GM12878 (cell line): ENCODE measurements at regions not wholly inside any gene's neighbourhood (a gene's known extent, or its start where the extent isn't known, plus 50 kb on each side); places are given as distances from the start of the nearest gene placed in this dataset.
A peak's percentile ranks its signal among the peaks of the same experiment; 100 is the strongest.

Source experiments
- ASH2L ChIP-seq: fragments of 300-600, 200-600 bp; sonication (generic); IDR thresholded peaks from 2 replicates; pipeline ENCODE4 v1.6.1; 2017; ENCODE audit warnings: low read depth, mild to moderate bottlenecking, borderline replicate concordance
- CHD2 ChIP-seq: IDR thresholded peaks from 2 replicates; pipeline ENCODE4 v1.6.1; 2011; ENCODE audit warnings: low read depth, low read length, improper control_type of control experiment, borderline replicate concordance
- EZH2 ChIP-seq: IDR thresholded peaks from 2 replicates; pipeline ENCODE4 v1.6.1; 2012; ENCODE audit warnings: low read depth, mild to moderate bottlenecking, control low read depth, inconsistent platforms, low read length, borderline replicate concordance; ENCODE audit not compliant: control insufficient read depth
- HDGF ChIP-seq: fragments of 450-650 bp; IDR thresholded peaks from 2 replicates; pipeline ENCODE4 v1.6.1; 2016; ENCODE audit warnings: antibody characterized with exemption
- IRF4 ChIP-seq: IDR thresholded peaks from 2 replicates; pipeline ENCODE4 v1.6.1; 2011; ENCODE audit warnings: low read depth, low read length
- MEF2B ChIP-seq: fragments of 450-650 bp; IDR thresholded peaks from 2 replicates; pipeline ENCODE4 v1.6.1; 2018; ENCODE audit warnings: mild to moderate bottlenecking, moderate library complexity; ENCODE audit not compliant: partially characterized antibody, poor library complexity, severe bottlenecking
- NFIC ChIP-seq: IDR thresholded peaks from 2 replicates; pipeline ENCODE4 v1.6.1; 2012; ENCODE audit warnings: low read depth, mild to moderate bottlenecking, inconsistent platforms, low read length, moderate library complexity
- NFYA ChIP-seq: IDR thresholded peaks from 2 replicates; pipeline ENCODE4 v1.6.1; 2011; ENCODE audit warnings: low read depth, mild to moderate bottlenecking, low read length, improper control_type of control experiment, borderline replicate concordance
- SIN3A ChIP-seq: IDR thresholded peaks from 2 replicates; pipeline ENCODE4 v1.6.1; 2012; ENCODE audit warnings: low read depth, low read length, improper control_type of control experiment
- SP1 ChIP-seq: IDR thresholded peaks from one replicate; pipeline ENCODE4 v1.6.1; 2011; ENCODE audit warnings: low read depth, low read length
- SUZ12 ChIP-seq: fragments of 200-600 bp; sonication (generic); IDR thresholded peaks from one replicate; pipeline ENCODE4 v1.6.1; 2018; ENCODE audit warnings: antibody characterized with exemption, mild to moderate bottlenecking; ENCODE audit not compliant: unreplicated experiment
- TCF7 ChIP-seq: IDR thresholded peaks from 2 replicates; pipeline ENCODE4 v1.6.1; 2014; ENCODE audit warnings: antibody characterized with exemption, borderline replicate concordance
- YY1 ChIP-seq: IDR thresholded peaks from 2 replicates; pipeline ENCODE4 v1.6.1; 2011; ENCODE audit warnings: low read depth, mild to moderate bottlenecking, low read length
- ZNF217 ChIP-seq: fragments of 450-650 bp; IDR thresholded peaks from 2 replicates; pipeline ENCODE4 v1.6.1; 2017; ENCODE audit warnings: antibody characterized with exemption, mild to moderate bottlenecking
- TF ChIP-seq, protein P1 (sequence below): fragments of 450-650 bp; IDR thresholded peaks from 2 replicates; pipeline ENCODE4 v1.6.1; 2017; ENCODE audit warnings: mild to moderate bottlenecking, moderate library complexity
- TF ChIP-seq, protein P2 (sequence below): fragments of 450-650 bp; formaldehyde crosslinking; IDR thresholded peaks from 2 replicates; pipeline ENCODE4 v1.4.0; 2022; ENCODE audit warnings: mild to moderate bottlenecking, moderate library complexity
- TF ChIP-seq, protein P3 (sequence below): IDR thresholded peaks from 2 replicates; pipeline ENCODE4 v1.6.1; 2012; ENCODE audit warnings: low read depth, low read length, improper control_type of control experiment
- TF ChIP-seq, protein P4 (sequence below): fragments of 450-650 bp; IDR thresholded peaks from 2 replicates; pipeline ENCODE4 v1.6.1; 2017; ENCODE audit warnings: borderline replicate concordance
- TF ChIP-seq, protein P5 (sequence below): fragments of 150-350 bp; IDR thresholded peaks from 2 replicates; pipeline ENCODE4 v1.6.1; 2016; ENCODE audit warnings: low read depth, low read length

DNA sequence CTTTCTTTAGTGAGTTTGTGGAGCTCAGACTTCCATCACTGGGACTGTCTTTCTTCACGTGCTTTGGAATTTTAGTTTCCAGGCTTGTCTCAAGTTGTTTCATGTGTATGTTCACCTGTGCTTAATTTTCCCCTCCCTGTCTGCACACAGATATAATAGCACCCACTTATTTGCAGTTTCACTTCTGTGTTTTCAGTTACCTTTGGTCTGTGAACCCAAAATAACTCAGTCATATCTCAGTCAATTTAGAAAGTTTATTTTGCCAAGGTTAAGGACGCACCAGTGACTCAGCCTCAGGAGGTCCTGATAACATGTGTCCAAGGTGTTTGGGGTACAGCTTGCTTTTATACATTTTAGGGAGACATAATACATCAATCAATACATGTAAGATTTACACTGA lies 330.4 kb downstream of the ICE1 start (continued):
- TF ChIP-seq, protein P1, sequence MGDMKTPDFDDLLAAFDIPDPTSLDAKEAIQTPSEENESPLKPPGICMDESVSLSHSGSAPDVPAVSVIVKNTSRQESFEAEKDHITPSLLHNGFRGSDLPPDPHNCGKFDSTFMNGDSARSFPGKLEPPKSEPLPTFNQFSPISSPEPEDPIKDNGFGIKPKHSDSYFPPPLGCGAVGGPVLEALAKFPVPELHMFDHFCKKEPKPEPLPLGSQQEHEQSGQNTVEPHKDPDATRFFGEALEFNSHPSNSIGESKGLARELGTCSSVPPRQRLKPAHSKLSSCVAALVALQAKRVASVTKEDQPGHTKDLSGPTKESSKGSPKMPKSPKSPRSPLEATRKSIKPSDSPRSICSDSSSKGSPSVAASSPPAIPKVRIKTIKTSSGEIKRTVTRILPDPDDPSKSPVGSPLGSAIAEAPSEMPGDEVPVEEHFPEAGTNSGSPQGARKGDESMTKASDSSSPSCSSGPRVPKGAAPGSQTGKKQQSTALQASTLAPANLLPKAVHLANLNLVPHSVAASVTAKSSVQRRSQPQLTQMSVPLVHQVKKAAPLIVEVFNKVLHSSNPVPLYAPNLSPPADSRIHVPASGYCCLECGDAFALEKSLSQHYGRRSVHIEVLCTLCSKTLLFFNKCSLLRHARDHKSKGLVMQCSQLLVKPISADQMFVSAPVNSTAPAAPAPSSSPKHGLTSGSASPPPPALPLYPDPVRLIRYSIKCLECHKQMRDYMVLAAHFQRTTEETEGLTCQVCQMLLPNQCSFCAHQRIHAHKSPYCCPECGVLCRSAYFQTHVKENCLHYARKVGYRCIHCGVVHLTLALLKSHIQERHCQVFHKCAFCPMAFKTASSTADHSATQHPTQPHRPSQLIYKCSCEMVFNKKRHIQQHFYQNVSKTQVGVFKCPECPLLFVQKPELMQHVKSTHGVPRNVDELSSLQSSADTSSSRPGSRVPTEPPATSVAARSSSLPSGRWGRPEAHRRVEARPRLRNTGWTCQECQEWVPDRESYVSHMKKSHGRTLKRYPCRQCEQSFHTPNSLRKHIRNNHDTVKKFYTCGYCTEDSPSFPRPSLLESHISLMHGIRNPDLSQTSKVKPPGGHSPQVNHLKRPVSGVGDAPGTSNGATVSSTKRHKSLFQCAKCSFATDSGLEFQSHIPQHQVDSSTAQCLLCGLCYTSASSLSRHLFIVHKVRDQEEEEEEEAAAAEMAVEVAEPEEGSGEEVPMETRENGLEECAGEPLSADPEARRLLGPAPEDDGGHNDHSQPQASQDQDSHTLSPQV: no peak
- peak; percentile 95 for TF ChIP-seq MEF2B
- 0 out of 2 replicates have a peak, but pooled peaks have one; percentile 27 for TF ChIP-seq CHD2
- TF ChIP-seq SIN3A: no peak
- TF ChIP-seq IRF4: peak; percentile 88
- peak; percentile 85 for TF ChIP-seq NFIC
- TF ChIP-seq, protein P2, sequence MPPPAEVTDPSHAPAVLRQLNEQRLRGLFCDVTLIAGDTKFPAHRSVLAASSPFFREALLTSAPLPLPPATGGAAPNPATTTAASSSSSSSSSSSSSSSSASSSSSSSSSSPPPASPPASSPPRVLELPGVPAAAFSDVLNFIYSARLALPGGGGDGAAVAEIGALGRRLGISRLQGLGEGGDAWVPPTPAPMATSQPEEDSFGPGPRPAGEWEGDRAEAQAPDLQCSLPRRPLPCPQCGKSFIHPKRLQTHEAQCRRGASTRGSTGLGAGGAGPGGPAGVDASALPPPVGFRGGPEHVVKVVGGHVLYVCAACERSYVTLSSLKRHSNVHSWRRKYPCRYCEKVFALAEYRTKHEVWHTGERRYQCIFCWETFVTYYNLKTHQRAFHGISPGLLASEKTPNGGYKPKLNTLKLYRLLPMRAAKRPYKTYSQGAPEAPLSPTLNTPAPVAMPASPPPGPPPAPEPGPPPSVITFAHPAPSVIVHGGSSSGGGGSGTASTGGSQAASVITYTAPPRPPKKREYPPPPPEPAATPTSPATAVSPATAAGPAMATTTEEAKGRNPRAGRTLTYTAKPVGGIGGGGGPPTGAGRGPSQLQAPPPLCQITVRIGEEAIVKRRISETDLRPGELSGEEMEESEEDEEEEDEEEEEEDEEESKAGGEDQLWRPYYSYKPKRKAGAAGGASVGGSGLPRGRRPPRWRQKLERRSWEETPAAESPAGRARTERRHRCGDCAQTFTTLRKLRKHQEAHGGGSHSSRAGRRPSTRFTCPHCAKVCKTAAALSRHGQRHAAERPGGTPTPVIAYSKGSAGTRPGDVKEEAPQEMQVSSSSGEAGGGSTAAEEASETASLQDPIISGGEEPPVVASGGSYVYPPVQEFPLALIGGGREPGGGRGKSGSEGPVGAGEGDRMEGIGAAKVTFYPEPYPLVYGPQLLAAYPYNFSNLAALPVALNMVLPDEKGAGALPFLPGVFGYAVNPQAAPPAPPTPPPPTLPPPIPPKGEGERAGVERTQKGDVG (CRISPR knock-in tag): no peak
- no peak for TF ChIP-seq ASH2L
- TF ChIP-seq, protein P3, sequence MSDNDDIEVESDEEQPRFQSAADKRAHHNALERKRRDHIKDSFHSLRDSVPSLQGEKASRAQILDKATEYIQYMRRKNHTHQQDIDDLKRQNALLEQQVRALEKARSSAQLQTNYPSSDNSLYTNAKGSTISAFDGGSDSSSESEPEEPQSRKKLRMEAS: no peak
- peak; percentile 38; the same call in 1 of the 2 replicates for TF ChIP-seq TCF7
- TF ChIP-seq SUZ12: no peak
- TF ChIP-seq HDGF: no peak
- TF ChIP-seq EZH2: no peak
- TF ChIP-seq, protein P4, sequence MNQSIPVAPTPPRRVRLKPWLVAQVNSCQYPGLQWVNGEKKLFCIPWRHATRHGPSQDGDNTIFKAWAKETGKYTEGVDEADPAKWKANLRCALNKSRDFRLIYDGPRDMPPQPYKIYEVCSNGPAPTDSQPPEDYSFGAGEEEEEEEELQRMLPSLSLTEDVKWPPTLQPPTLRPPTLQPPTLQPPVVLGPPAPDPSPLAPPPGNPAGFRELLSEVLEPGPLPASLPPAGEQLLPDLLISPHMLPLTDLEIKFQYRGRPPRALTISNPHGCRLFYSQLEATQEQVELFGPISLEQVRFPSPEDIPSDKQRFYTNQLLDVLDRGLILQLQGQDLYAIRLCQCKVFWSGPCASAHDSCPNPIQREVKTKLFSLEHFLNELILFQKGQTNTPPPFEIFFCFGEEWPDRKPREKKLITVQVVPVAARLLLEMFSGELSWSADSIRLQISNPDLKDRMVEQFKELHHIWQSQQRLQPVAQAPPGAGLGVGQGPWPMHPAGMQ: no peak
- TF ChIP-seq ZNF217: peak; percentile 62; the same call in 1 of the 2 replicates
- TF ChIP-seq, protein P5, sequence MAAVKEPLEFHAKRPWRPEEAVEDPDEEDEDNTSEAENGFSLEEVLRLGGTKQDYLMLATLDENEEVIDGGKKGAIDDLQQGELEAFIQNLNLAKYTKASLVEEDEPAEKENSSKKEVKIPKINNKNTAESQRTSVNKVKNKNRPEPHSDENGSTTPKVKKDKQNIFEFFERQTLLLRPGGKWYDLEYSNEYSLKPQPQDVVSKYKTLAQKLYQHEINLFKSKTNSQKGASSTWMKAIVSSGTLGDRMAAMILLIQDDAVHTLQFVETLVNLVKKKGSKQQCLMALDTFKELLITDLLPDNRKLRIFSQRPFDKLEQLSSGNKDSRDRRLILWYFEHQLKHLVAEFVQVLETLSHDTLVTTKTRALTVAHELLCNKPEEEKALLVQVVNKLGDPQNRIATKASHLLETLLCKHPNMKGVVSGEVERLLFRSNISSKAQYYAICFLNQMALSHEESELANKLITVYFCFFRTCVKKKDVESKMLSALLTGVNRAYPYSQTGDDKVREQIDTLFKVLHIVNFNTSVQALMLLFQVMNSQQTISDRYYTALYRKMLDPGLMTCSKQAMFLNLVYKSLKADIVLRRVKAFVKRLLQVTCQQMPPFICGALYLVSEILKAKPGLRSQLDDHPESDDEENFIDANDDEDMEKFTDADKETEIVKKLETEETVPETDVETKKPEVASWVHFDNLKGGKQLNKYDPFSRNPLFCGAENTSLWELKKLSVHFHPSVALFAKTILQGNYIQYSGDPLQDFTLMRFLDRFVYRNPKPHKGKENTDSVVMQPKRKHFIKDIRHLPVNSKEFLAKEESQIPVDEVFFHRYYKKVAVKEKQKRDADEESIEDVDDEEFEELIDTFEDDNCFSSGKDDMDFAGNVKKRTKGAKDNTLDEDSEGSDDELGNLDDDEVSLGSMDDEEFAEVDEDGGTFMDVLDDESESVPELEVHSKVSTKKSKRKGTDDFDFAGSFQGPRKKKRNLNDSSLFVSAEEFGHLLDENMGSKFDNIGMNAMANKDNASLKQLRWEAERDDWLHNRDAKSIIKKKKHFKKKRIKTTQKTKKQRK: no peak
- no peak for TF ChIP-seq YY1
- no peak for TF ChIP-seq SP1
- TF ChIP-seq NFYA: no peak
